ENCODE measurements at regions not wholly inside any gene's neighbourhood (a gene's known extent, or its start where the extent isn't known, plus 50 kb on each side); places are given as distances from the start of the nearest gene placed in this dataset.

DNA sequence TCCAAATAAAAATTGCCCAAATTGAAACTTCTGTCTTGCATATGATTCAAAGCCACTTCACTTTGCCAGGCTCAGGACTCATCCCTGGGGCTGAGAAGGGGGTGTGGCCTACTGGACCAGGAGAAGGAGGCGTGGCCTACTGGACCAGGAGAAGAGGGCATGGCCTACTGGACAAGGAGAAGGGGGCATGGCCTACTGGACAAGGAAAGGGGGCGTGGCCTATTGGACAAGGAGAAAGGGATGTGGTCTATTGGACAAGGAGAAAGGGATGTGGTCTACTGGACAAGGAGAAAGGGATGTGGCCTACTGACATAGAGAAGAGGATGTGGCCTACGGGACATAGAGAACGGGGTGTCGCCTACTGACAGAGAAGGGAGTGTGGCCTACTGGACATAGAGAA is 405.3 kb downstream of the RRAGC start:
- no peak for DNase-seq

DNA sequence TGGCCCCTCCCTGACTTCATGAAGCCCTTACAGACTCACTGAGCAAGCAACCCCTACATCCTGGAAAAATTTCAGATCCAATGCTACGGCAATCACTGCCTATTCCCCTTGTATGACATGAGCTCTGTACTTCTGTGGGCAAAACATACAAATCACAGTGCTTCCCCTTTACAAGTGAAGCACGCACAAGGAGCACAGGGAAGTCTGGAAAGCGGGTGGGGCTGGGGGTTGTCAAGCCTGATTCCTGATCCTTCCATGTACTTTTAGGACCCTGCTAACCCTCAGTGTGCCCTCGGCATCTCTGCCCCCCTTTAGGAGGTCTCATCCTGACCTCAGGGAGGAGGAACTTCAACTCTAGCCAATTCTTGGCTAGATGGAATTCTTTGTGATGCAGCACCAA is 405.7 kb upstream of the POU3F1 start:
- DNase-seq: no peak

DNA sequence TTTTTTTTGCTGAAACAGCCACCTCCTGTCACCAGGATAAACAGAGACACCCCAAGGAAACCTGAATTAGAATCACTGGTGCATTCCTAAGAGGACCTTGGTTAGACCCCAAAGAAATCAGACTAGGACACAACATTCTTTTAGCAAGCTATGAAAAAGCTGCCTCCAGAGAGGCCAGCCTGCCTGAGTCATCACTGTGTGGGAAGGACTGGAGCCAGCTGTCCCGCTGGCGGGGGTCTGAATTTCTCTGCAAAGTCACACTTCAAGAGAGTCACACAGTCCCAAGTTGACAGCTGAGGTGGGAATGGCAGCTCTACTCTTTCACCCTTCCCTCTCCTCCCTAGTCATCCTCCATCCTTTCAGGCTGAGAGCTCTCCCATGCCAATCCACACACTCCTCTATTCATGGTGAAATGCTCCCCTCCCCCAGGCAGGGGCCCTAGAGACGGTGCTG is 405.0 kb upstream of the POU3F1 start:
- DNase-seq: no peak

DNA sequence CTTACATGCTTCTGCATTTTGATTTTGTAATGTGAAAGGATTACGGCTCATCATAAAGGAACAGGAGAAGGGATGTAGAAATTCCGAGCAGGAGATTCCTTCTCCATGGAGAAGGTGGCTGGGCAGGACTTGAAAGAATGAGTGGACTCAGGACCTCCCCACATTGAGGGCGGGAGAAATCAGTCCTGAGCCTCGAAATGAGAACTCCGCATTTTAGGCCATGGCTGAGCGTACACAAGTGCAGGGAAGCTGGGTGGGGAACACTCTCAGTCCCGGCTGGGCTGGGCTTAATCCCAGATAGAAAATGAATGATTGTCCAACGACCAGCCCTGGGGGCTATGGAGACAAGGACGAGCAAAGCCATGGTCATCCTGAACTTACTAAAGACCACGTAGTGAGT is 402.3 kb upstream of the POU3F1 start:
- no peak for DNase-seq

DNA sequence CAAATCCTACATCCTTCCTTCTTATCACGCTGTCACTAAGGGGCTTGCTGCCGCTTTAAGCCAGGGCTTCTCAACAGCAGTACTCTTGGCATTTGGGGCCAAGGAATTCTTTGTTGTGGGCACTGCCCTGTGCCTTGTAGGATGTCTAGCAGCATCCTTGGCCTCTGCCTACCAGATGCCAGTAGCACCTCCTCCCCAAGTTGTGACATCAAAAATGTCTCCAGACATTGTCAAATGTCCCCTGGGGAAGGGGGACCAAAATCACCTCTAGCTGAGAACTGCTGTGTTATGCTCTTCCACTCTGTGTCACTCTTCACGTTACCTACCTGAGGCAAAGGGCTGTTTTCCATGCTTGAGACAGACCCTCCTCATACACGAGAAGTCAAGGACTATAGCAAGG is 400.3 kb upstream of the POU3F1 start:
- DNase-seq: no peak

DNA sequence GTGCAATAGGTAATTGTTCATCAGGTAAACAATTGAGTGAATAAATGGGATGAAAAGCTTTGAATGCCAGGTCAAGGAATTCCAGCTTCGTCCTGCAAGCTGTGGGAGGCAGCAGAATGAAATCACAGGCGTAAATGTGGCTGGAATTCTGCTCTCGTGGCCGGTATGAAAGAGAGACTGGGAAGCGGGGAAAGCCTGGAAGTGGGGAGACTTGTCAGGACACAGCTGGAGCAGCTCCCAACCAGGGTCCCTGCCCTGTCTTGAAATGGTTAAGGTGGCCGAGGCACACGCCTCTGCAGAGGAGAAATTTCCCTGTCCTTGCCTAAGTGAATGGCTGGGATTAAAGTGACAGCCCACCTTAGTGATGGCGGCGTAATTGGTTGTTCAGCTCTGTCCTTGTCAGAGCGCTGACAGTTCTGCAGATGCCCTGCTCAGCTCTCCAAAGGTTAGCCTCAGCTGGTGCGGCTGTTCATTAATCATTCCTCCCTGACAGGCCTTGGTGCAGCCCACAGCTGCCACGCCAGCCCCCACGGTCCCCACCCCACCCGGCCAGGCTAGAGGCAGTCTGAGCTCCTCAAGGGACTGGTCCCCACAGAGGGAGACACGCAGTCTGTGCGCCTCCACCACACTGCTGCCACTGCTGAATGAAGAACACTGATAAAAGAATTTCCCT is 398.3 kb upstream of the POU3F1 start:
- no peak for DNase-seq

GRCh38 chr1:38444311-38444710 is 397.7 kb upstream of the POU3F1 start:
- DNase-seq: no peak

- no peak for DNase-seq
Measured at GRCh38 chr1:38440402-38440801, 393.8 kb upstream of the POU3F1 start.

DNA sequence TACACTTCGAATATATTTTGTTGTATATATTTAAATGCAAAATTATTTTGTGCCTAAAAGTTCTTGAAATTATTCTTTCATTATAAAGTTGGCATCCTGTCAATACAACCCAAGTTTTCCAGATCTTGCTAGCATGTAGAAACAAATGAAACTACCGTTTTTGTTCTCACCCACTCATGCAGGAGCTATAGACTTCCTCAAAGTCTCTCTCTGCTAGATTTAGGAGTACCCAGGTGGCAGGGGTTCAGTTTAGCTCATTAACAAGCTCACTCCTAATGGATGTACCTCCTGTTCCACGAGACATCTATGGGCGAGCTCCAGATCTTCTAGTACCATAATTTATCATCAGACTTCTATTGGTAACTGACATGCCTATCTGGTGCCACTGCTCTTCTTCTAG is 390.2 kb upstream of the POU3F1 start:
- no peak for DNase-seq

- DNase-seq: no peak
Measured at GRCh38 chr1:38436006-38436405, 389.4 kb upstream of the POU3F1 start.

DNA sequence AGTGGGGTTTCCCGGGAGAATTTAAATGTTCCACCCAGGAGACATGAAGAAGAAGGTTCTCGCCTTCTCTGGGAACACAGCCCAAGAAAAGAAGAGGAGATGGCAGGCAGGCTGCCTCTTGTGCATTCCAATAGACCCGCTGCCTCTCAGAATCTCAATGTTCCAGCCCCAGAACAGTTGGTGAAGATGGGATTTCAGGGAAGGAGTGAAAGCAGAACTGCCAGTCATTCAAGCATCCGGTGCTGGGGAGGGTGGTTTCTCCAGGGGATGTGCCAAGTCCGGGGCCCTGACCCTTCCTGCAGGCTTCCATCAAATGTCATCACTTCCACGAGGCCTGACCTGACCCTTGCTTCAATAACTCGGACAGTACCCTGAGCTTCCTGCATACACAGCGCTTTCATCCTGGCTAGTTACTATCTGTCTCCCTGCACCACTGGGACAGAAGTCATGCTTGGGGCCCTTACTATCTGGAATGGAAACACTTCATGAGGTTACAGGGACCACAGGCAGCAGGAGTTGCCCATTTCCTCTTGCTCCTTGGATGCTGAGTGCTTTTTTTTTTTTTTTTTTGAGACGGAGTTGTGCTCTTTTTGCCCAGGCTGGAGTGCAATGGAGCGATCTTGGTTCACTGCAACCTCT is 386.6 kb upstream of the POU3F1 start:
- DNase-seq: no peak

- DNase-seq: no peak
Measured at GRCh38 chr1:38431535-38432376, 385.2 kb upstream of the POU3F1 start.

DNA sequence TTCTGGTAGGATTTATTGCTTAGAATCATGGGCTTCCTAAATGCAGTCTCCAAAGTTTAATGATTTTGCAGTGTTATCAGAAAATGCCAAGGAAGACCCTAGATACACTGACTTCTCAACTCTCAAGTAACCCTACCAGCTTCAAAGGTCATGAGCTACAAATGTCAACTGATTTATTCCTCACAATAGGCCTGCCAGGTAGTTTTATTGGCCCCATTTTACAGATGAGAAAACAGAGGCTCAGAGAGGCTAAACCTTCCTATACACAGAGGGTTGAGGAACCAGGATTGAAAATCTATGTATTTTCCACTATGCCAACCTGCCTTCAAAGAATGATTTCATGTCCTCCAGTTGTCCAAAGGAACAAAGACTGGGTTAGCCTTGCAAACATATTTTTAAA is 384.4 kb upstream of the POU3F1 start:
- DNase-seq: no peak

- DNase-seq: no peak
Measured at GRCh38 chr1:38424677-38425076, 378.1 kb upstream of the POU3F1 start.

DNA sequence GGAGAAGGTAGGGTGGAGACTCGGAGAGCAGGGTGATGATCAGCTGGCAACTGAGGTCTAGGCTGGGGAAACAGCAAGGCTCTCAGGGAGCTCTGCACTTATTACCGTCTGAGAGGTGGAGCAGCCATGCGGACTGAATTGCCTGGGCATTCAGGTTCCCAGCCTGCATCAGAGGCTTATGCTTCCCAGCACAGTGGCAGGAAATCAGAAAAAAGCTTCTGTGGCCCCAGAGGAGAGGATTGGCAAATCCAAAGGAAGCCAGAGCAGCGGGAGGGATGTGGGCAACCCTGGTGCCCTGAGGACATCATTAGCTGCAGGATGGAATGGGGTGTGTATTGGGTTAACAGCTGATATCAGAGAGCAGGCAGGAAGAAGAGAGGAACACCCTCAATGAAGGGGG is 374.1 kb upstream of the POU3F1 start:
- no peak for DNase-seq

GRCh38 chr1:38418195-38419030 is 371.8 kb upstream of the POU3F1 start:
- peak; percentile 98 for DNase-seq

DNA sequence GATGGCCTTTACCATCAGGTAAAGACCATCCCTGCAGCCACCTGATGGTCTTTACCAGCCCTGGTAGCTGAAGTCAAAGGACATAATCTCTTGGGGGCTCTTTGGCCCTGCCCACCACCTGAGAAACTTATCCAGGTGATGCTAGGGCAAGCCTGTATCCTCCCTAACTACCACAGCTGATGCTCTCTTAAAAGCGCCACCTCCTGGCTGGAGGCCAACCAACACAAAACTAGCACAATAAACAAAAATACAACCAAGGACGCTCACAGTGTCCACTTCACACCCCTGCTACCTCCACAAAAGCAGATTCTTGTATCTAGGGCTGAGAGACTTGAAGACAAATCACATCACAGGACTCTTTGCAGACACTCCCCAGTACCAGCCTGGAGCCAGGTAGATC is 357.1 kb upstream of the POU3F1 start:
- no peak for DNase-seq

DNA sequence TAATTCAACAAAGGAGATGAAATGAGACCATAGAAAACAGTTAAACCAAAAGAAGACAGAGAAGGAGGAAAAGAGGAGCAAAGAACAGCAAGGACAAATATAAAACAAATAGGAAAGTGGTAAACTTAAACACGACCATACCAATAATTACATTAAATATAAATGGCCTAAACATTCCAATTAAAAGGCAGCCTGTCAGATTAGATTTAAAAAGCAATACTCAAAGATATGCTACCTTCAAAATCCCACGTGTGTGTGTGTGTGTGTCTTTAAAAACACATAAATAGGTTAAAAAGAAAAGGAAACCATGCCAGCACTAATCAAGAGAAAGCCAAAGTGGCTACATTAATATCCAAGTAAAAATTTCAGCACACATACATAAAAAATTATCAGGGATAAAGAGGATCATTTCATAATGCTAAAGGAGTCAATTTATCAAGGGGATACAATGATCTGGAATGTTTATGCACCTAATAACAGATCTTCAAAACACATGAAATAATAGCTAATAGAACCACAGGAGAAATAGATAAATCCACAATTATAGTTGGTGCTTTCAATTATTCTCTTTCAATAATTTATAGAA is 355.7 kb upstream of the POU3F1 start:
- DNase-seq: no peak

DNA sequence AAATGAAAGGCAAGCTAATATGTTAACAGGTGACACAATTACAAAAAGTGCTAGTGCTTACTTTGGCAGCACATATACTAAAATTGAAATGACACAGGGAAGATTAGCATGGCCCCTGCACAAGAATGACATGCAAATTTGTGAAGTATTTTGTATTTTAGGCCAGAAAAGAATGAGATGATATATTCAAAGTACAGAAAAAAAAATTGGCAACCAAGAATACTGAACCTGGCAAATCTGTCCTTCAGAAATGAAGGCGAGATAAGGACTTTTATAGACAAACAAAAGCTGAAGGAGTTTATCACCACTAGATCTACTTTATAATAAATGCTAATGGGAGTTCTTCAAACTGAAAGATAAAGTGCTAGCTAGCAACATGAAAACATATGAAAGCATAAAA is 350.0 kb upstream of the POU3F1 start:
- DNase-seq: no peak

DNA sequence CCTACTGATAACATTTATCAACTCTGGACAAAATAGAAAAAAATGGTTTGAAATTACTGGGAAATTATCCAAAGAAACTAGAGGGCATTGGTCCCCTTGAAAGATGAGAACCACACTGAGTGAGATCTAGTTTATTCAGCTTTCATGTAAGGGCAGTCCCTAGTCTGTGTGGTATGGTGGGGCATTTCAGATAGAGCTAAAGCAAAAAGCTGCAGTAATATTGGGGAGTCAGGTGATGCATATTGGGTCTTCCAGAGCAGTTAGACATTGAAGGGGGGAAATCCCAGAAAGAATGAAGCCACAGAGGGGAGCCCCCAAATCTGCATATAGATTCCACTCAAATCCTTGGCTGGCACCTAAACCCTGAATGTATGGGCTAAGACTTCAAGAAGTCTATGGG is 347.7 kb upstream of the POU3F1 start:
- DNase-seq: no peak

GRCh38 chr1:38392861-38393260 is 346.3 kb upstream of the POU3F1 start:
- no peak for DNase-seq

- DNase-seq: no peak
Measured at GRCh38 chr1:38381256-38381655, 334.7 kb upstream of the POU3F1 start.

- DNase-seq: no peak
Measured at GRCh38 chr1:38376577-38376976, 330.0 kb upstream of the POU3F1 start.

Data from DMS79 treated with DMSO at 0.1 percent for 48 hours (cell line).